ENCODE measurements at regions not wholly inside any gene's neighbourhood (a gene's known extent, or its start where the extent isn't known, plus 50 kb on each side); places are given as distances from the start of the nearest gene placed in this dataset.

GRCh38 chr3:4150816-4151215, 152.4 kb upstream of the SETMAR start:
- TF ChIP-seq EZH2phosphoT487 (IDR thresholded peaks at IDR 0.05; ENCODE audit: insufficient read depth, low read depth) = no peak
- no peak for TF ChIP-seq EZH2 (IDR thresholded peaks at IDR 0.05; ENCODE audit: insufficient read depth, poor library complexity, severe bottlenecking)

All from GM23248 (cell line).